Renal cortex interstitium (tissue), 11 donors: ENCODE measurements at regions not wholly inside any gene's neighbourhood (a gene's known extent, or its start where the extent isn't known, plus 50 kb on each side); places are given as distances from the start of the nearest gene placed in this dataset.

Source experiments
- DNase-seq, 11 donors: peaks; one replicate each; pipeline ENCODE4 v3.0.0-alpha.2; 2013; ENCODE audit warnings: low read depth in 9 of 11, low spot score in 4 of 11; ENCODE audit errors: extremely low read depth in 1 of 11

- no peak for DNase-seq
Measured at GRCh38 chr6:139852488-139853140, 478.2 kb upstream of the CITED2 start.

- no peak for DNase-seq
Measured at GRCh38 chr6:139852067-139852466, 477.6 kb upstream of the CITED2 start.

GRCh38 chr6:139851206-139851605 is 476.8 kb upstream of the CITED2 start:
- DNase-seq = no peak

GRCh38 chr6:139850512-139850911 is 476.1 kb upstream of the CITED2 start:
- no peak for DNase-seq

- no peak for DNase-seq
Measured at GRCh38 chr6:139847457-139847813, 473.0 kb upstream of the CITED2 start.

- DNase-seq = peak in 1 of 11 donors; percentile 51
Measured at GRCh38 chr6:139846538-139847456, 472.3 kb upstream of the CITED2 start.

- no peak for DNase-seq
Measured at GRCh38 chr6:139844907-139845306, 470.5 kb upstream of the CITED2 start.

GRCh38 chr6:139841794-139842215 is 467.4 kb upstream of the CITED2 start:
- no peak for DNase-seq

- DNase-seq = no peak
Measured at GRCh38 chr6:139839506-139840156, 465.2 kb upstream of the CITED2 start.

- no peak for DNase-seq
Measured at GRCh38 chr6:139834232-139834631, 459.8 kb upstream of the CITED2 start.

- DNase-seq = no peak
Measured at GRCh38 chr6:139833592-139833991, 459.1 kb upstream of the CITED2 start.

GRCh38 chr6:139832493-139833305 is 458.3 kb upstream of the CITED2 start:
- no peak for DNase-seq

GRCh38 chr6:139829576-139829975 is 455.1 kb upstream of the CITED2 start:
- no peak for DNase-seq

- no peak for DNase-seq
Measured at GRCh38 chr6:139828751-139829519, 454.5 kb upstream of the CITED2 start.

- no peak for DNase-seq
Measured at GRCh38 chr6:139825935-139826374, 451.5 kb upstream of the CITED2 start.

GRCh38 chr6:139824864-139825263 is 450.4 kb upstream of the CITED2 start:
- no peak for DNase-seq

- no peak for DNase-seq
Measured at GRCh38 chr6:139823808-139824126, 449.3 kb upstream of the CITED2 start.

- no peak for DNase-seq
Measured at GRCh38 chr6:139823099-139823807, 448.8 kb upstream of the CITED2 start.
